ENCODE measurements at regions not wholly inside any gene's neighbourhood (a gene's known extent, or its start where the extent isn't known, plus 50 kb on each side); places are given as distances from the start of the nearest gene placed in this dataset.
A peak's percentile ranks its signal among the peaks of the same experiment; 100 is the strongest.
"Not testable (repeated sequence)": the region's sequence is repeated elsewhere in the genome, so short reads cannot be mapped to it uniquely, and the experiment has no call there.

DNA sequence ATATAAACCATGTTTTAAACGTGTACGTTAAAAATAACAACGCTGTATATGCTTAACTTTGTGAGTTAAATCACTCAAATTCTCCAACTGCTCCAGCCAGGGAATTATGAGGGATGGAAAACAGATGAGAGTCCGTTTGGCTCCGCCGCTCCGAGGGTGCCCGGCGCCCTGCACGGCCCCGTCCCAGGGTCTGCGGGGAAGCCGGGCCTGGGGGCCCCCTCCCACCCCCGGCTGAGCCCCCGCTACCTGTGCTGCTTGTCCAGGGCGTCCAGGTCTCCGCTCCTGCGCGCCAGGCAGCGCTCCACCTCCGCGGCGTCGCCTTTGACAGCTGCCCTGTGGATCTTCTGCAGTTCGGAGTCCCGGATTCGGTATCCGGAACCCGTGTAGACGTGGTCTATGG is 415.5 kb downstream of the FOXD4L4 start:
- H3K9me3 ChIP-seq (ENCODE audit: insufficient read depth, low read length); H3K27me3 ChIP-seq (ENCODE audit: insufficient read depth, insufficient read length); DNase-seq (ENCODE audit: low read depth, low spot score); H3K4me3 ChIP-seq (ENCODE audit: insufficient read length, low read depth); H3K4me1 ChIP-seq (ENCODE audit: insufficient read depth, insufficient read length); H3K9ac ChIP-seq (ENCODE audit: insufficient read length, low read depth); H3K36me3 ChIP-seq (ENCODE audit: insufficient read depth, insufficient read length, low read length): not testable (repeated sequence)

- not testable (repeated sequence) for H3K9me3 ChIP-seq (ENCODE audit: insufficient read depth, low read length); H3K36me3 ChIP-seq (ENCODE audit: insufficient read depth, insufficient read length, low read length); H3K4me3 ChIP-seq (ENCODE audit: insufficient read length, low read depth); H3K4me1 ChIP-seq (ENCODE audit: insufficient read depth, insufficient read length); H3K27me3 ChIP-seq (ENCODE audit: insufficient read depth, insufficient read length); H3K9ac ChIP-seq (ENCODE audit: insufficient read length, low read depth)
- peak; percentile 59 for DNase-seq (ENCODE audit: low read depth, low spot score)
Observed at GRCh38 chr9:66153021-66153725, 416.2 kb downstream of the FOXD4L4 start.

DNA sequence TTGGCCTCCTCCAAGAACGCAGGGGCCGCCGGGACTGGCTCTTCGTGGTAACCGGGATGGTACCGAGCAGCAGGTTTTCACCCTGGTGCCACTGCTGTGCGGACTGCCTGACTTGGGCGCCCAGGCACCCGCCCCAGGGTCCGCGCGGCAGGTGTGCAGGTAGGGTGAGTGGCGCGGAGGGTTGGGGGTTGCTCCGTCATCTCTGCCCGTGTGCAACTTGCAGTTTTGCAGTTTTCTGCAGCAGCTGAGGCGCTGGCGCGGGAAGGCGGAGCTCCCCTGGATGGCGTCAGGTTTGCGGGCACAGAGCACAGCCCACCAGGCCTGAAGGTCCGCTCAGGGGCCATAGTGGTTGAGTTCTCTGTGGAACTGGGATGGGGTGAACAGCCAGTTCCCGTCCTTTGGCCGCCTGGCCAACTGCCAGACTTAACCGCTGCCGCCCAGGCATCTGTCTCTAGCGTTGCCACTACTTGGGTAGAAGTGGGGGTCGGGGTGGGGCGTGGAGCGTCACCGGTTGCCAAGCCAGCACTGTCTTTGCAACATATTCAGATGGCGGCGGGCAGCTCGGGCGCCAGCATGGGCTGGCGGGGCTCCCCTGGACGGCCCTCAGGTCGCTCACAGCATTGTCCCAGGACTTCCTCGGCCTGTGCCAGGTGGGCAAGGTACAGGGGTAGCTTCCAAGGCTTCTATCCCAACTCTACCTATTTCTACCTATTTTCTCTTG is 417.2 kb downstream of the FOXD4L4 start:
- not testable (repeated sequence) for H3K4me3 ChIP-seq (ENCODE audit: insufficient read length, low read depth); DNase-seq (ENCODE audit: low read depth, low spot score)

GRCh38 chr9:66182316-66182715 is 445.4 kb downstream of the FOXD4L4 start:
- not testable (repeated sequence) for H3K4me1 ChIP-seq (ENCODE audit: insufficient read depth, insufficient read length); H3K4me3 ChIP-seq (ENCODE audit: insufficient read length, low read depth); DNase-seq (ENCODE audit: low read depth, low spot score); H3K9me3 ChIP-seq (ENCODE audit: insufficient read depth, low read length); H3K9ac ChIP-seq (ENCODE audit: insufficient read length, low read depth); H3K36me3 ChIP-seq (ENCODE audit: insufficient read depth, insufficient read length, low read length); H3K27me3 ChIP-seq (ENCODE audit: insufficient read depth, insufficient read length)

More for the DNA sequence above, 417.2 kb downstream of the FOXD4L4 start:
- H3K36me3 ChIP-seq (ENCODE audit: insufficient read depth, insufficient read length, low read length); H3K4me1 ChIP-seq (ENCODE audit: insufficient read depth, insufficient read length); H3K9ac ChIP-seq (ENCODE audit: insufficient read length, low read depth); H3K27me3 ChIP-seq (ENCODE audit: insufficient read depth, insufficient read length); H3K9me3 ChIP-seq (ENCODE audit: insufficient read depth, low read length): not testable (repeated sequence)

DNA sequence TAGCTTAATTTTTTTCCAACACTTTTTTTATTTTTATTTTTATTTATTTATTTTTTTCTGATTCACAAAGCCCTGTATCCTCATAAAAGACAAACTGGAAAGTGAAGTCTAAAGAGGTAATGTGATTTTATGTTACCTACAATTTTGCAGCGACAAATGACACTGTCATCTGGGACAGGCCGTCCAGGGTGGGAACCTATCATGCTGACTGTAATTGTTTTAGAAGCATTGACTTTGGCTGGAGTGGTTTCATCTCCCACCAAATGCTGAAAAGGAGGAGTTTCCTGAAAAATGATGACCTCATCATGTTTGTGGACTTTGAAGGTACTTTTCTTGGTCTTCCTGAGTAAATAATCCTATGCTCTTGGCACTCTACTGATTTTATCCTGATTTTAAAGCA is 446.7 kb downstream of the FOXD4L4 start:
- H3K27me3 ChIP-seq (ENCODE audit: insufficient read depth, insufficient read length), result not testable (repeated sequence)

DNA sequence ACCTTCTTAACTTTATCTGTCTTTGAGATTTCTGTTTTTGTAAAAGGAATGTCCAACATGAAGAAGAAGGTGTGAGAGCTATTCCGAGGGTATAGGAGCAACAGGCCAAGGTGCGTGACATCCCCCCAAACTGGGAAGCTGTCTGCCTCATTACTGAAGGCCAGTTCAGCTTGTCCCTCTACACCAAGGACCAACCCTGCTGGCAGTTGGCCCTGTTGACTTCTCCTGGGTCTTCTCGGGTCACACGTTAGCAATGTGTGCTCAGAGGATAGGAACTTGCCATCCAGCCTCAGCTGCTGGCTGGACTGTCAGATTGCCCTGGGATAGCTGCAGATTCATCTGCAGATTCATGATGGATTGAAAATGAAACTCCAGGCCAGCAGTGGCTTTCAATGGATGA is 460.3 kb downstream of the FOXD4L4 start:
- not testable (repeated sequence) for H3K9me3 ChIP-seq (ENCODE audit: insufficient read depth, low read length); DNase-seq (ENCODE audit: low read depth, low spot score); H3K27me3 ChIP-seq (ENCODE audit: insufficient read depth, insufficient read length); H3K36me3 ChIP-seq (ENCODE audit: insufficient read depth, insufficient read length, low read length); H3K4me3 ChIP-seq (ENCODE audit: insufficient read length, low read depth); H3K4me1 ChIP-seq (ENCODE audit: insufficient read depth, insufficient read length); H3K9ac ChIP-seq (ENCODE audit: insufficient read length, low read depth)

More for the DNA sequence above, 446.7 kb downstream of the FOXD4L4 start:
- not testable (repeated sequence) for H3K9ac ChIP-seq (ENCODE audit: insufficient read length, low read depth); H3K4me3 ChIP-seq (ENCODE audit: insufficient read length, low read depth); H3K36me3 ChIP-seq (ENCODE audit: insufficient read depth, insufficient read length, low read length); DNase-seq (ENCODE audit: low read depth, low spot score); H3K9me3 ChIP-seq (ENCODE audit: insufficient read depth, low read length); H3K4me1 ChIP-seq (ENCODE audit: insufficient read depth, insufficient read length)

- H3K27me3 ChIP-seq (ENCODE audit: insufficient read depth, insufficient read length); H3K4me1 ChIP-seq (ENCODE audit: insufficient read depth, insufficient read length); DNase-seq (ENCODE audit: low read depth, low spot score); H3K36me3 ChIP-seq (ENCODE audit: insufficient read depth, insufficient read length, low read length); H3K9ac ChIP-seq (ENCODE audit: insufficient read length, low read depth); H3K9me3 ChIP-seq (ENCODE audit: insufficient read depth, low read length); H3K4me3 ChIP-seq (ENCODE audit: insufficient read length, low read depth): not testable (repeated sequence)
Observed at GRCh38 chr9:66198421-66198820, 461.5 kb downstream of the FOXD4L4 start.

- not testable (repeated sequence) for H3K9ac ChIP-seq (ENCODE audit: insufficient read length, low read depth); H3K4me3 ChIP-seq (ENCODE audit: insufficient read length, low read depth); H3K9me3 ChIP-seq (ENCODE audit: insufficient read depth, low read length); H3K4me1 ChIP-seq (ENCODE audit: insufficient read depth, insufficient read length); DNase-seq (ENCODE audit: low read depth, low spot score); H3K27me3 ChIP-seq (ENCODE audit: insufficient read depth, insufficient read length); H3K36me3 ChIP-seq (ENCODE audit: insufficient read depth, insufficient read length, low read length)
Observed at GRCh38 chr9:66206617-66207016, 469.7 kb downstream of the FOXD4L4 start.

GRCh38 chr9:66207914-66208313 is 471.0 kb downstream of the FOXD4L4 start:
- H3K9me3 ChIP-seq (ENCODE audit: insufficient read depth, low read length); H3K36me3 ChIP-seq (ENCODE audit: insufficient read depth, insufficient read length, low read length); DNase-seq (ENCODE audit: low read depth, low spot score); H3K9ac ChIP-seq (ENCODE audit: insufficient read length, low read depth); H3K4me1 ChIP-seq (ENCODE audit: insufficient read depth, insufficient read length); H3K4me3 ChIP-seq (ENCODE audit: insufficient read length, low read depth); H3K27me3 ChIP-seq (ENCODE audit: insufficient read depth, insufficient read length): not testable (repeated sequence)

GRCh38 chr9:66244763-66245162 is 507.8 kb downstream of the FOXD4L4 start:
- not testable (repeated sequence) for H3K4me3 ChIP-seq (ENCODE audit: insufficient read length, low read depth); H3K27me3 ChIP-seq (ENCODE audit: insufficient read depth, insufficient read length); DNase-seq (ENCODE audit: low read depth, low spot score)

DNA sequence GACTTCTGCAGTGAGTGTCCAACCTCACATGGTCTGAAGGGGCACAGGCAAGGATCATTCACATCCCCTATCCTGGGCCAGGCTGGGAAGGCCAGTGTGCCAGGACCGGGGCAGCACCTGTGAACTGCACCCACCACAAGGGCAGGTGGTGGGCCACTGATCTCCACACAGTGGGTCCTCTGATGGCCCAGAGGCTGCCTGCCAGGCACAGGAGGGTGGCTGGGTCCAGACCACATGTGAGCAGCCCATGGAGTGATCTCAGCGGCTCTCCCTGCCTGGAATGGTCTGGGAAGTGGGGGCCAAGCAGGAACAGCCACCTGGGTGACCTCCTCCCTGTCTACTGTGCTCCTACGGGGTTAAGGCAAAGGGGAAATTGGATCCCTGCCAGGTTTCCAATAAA is 508.5 kb downstream of the FOXD4L4 start:
- H3K36me3 ChIP-seq (ENCODE audit: insufficient read depth, insufficient read length, low read length); DNase-seq (ENCODE audit: low read depth, low spot score); H3K27me3 ChIP-seq (ENCODE audit: insufficient read depth, insufficient read length); H3K4me3 ChIP-seq (ENCODE audit: insufficient read length, low read depth); H3K4me1 ChIP-seq (ENCODE audit: insufficient read depth, insufficient read length); H3K9me3 ChIP-seq (ENCODE audit: insufficient read depth, low read length); H3K9ac ChIP-seq (ENCODE audit: insufficient read length, low read depth): not testable (repeated sequence)

More at GRCh38 chr9:66244763-66245162, 507.8 kb downstream of the FOXD4L4 start:
- not testable (repeated sequence) for H3K9me3 ChIP-seq (ENCODE audit: insufficient read depth, low read length); H3K4me1 ChIP-seq (ENCODE audit: insufficient read depth, insufficient read length); H3K9ac ChIP-seq (ENCODE audit: insufficient read length, low read depth); H3K36me3 ChIP-seq (ENCODE audit: insufficient read depth, insufficient read length, low read length)

DNA sequence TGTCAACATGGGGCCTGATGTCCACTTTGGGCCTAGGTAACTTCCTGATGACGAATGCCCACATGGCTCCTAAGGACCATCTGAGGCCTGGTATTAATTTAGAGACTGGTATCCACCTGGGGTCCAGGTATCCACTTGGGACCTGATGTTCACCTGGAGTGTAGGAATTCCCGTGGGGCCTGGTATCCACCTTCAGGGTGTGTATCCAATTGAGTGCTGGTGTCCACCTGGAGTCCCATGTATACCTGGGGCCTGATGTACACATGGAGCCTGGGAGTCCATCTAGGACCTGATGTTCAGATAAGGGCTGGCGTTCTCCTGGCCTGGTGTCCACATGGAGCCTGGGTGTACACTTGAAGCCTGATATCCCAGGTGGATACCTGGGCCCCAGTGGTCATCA is 520.6 kb downstream of the FOXD4L4 start:
- H3K9me3 ChIP-seq (ENCODE audit: insufficient read depth, low read length); H3K27me3 ChIP-seq (ENCODE audit: insufficient read depth, insufficient read length); H3K4me3 ChIP-seq (ENCODE audit: insufficient read length, low read depth); DNase-seq (ENCODE audit: low read depth, low spot score); H3K9ac ChIP-seq (ENCODE audit: insufficient read length, low read depth); H3K4me1 ChIP-seq (ENCODE audit: insufficient read depth, insufficient read length); H3K36me3 ChIP-seq (ENCODE audit: insufficient read depth, insufficient read length, low read length): not testable (repeated sequence)
